ENCODE measurements at regions not wholly inside any gene's neighbourhood (a gene's known extent, or its start where the extent isn't known, plus 50 kb on each side); places are given as distances from the start of the nearest gene placed in this dataset.

DNA sequence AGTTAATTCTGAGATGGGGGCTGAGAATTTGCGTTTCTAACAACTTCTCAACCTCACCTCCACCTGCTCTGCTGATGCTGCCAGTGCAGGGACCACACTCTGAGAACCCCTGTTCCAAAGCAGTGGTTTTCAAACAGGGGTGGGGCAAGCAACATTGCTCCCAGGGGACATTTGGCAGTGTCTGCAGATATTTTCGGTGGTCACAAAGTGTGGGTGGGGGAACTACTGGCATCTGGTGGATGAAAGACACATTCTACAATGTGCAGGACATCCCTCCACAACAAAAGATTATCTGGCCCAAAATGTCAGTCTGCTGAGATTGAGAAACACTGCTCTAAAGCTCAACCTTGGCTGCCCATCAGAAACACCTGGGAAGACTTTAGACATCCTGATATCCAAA, 188.7 kb upstream of the SATB2 start:
- TF ChIP-seq, protein P1, sequence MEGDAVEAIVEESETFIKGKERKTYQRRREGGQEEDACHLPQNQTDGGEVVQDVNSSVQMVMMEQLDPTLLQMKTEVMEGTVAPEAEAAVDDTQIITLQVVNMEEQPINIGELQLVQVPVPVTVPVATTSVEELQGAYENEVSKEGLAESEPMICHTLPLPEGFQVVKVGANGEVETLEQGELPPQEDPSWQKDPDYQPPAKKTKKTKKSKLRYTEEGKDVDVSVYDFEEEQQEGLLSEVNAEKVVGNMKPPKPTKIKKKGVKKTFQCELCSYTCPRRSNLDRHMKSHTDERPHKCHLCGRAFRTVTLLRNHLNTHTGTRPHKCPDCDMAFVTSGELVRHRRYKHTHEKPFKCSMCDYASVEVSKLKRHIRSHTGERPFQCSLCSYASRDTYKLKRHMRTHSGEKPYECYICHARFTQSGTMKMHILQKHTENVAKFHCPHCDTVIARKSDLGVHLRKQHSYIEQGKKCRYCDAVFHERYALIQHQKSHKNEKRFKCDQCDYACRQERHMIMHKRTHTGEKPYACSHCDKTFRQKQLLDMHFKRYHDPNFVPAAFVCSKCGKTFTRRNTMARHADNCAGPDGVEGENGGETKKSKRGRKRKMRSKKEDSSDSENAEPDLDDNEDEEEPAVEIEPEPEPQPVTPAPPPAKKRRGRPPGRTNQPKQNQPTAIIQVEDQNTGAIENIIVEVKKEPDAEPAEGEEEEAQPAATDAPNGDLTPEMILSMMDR (IDR thresholded peaks at IDR 0.05): no peak
- no peak for TF ChIP-seq POLR2AphosphoS5 (IDR thresholded peaks at IDR 0.05)
